Cardiac fibroblast (primary cell): ENCODE measurements at regions not wholly inside any gene's neighbourhood (a gene's known extent, or its start where the extent isn't known, plus 50 kb on each side); places are given as distances from the start of the nearest gene placed in this dataset.

ENCODE experiments used
- DNase-seq, 2 donors: peaks; one replicate each; pipeline versions ENCODE4 v3.0.0 to v3.0.0-alpha.2; 2010; ENCODE audit warnings: low read depth in 2 of 2
- H3K4me3 ChIP-seq, 2 donors: replicated peaks in 1 of 2; 1 replicate in 1 of 2; 2 replicates in 1 of 2; pipeline ENCODE4 v1.5.1; 2011; ENCODE audit warnings: low read depth in 2 of 2, low read length in 2 of 2, mild to moderate bottlenecking in 2 of 2, moderate library complexity in 1 of 2
- CTCF ChIP-seq: IDR thresholded peaks from one replicate; pipeline ENCODE4 v1.5.1; 2011; ENCODE audit warnings: low read depth, mild to moderate bottlenecking, low read length, inconsistent platforms

- DNase-seq, result no peak
- no peak for TF ChIP-seq CTCF
- no peak overlapping the region for H3K4me3 ChIP-seq
Measured at GRCh38 chr2:239874636-239875356, 150.3 kb downstream of the NDUFA10 start.

DNA sequence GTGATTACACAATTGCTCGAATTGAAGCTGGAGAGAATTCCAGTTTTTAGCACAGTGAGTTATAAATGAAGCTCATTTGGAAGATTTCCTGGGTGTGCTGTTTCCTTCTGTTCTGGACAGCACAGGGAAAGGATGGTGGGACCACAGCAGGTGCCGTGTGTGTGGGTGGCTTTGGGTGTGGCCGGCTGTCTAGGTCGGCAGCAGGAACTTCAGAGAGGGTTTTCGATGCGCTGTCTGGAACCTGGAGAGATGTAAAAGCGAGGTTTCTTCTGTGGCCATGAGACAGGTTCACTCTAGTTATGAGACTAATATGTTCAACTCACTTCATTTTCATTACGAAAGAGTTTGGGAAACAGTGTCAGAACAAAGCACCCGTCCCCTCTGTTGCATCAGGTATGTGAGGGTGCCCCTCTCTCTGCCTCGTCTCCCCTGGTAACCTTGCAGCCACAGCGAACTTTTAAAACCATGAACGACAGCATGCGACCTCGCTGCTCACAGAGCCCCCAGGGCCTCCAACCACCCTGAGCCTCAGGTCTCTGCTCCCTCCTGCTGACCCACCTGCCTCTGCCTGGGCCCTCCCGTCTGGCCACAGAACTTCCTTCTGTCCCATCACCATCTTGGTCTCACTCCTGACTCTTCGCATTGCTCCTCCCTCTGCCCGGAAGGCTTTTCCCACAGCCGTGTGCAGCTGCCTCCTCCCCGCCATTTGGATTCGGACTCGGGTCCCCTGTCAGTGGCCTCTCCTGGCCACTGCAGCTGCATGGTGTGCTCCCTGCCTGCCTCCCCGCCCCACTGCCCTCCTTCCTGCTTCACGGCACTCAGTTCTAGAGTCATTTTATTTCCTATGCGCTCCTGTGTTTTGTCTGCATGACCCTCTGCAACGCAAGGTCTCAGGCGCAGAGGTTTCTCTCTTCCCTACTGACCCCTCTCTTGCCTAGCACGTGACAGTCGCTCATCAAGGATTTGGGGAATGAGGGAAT lies 151.2 kb downstream of the NDUFA10 start:
- DNase-seq, result no peak
- no peak overlapping the region for H3K4me3 ChIP-seq
- TF ChIP-seq CTCF, result no peak

- no peak for TF ChIP-seq CTCF
Measured at GRCh38 chr2:239871481-239872435, 153.4 kb downstream of the NDUFA10 start.

GRCh38 chr2:239870863-239871262 lies 154.3 kb downstream of the NDUFA10 start:
- TF ChIP-seq CTCF, result no peak
- no peak for DNase-seq
- no peak overlapping the region for H3K4me3 ChIP-seq

More at GRCh38 chr2:239871481-239872435, 153.4 kb downstream of the NDUFA10 start:
- no peak overlapping the region for H3K4me3 ChIP-seq
- DNase-seq, result no peak

DNA sequence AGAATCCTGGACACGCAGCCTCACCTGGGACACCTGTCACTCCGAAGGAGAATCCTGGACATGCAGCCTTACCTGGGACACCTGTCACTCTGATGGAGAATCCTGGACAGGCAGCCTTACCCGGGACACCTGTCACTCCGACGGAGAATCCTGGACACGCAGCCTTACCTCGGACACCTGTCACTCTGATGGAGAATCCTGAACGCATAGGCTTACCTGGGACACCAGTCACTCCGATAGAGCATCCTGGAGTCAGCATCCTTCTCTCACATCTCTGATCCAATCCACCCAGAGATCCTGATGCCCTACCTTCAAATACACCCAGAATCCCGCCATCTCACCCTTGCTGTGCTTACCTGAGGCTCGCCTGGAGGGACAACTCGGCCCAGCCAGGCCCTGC lies 154.9 kb downstream of the NDUFA10 start:
- TF ChIP-seq CTCF, result no peak
- no peak for DNase-seq
- no peak overlapping the region for H3K4me3 ChIP-seq
